Kidney (tissue), 13 donors: ENCODE measurements at regions not wholly inside any gene's neighbourhood (a gene's known extent, or its start where the extent isn't known, plus 50 kb on each side); places are given as distances from the start of the nearest gene placed in this dataset.

ENCODE experiments used
- DNase-seq, 5 donors: peaks; one replicate each; pipeline ENCODE4 v3.0.0-alpha.2; 2013 to 2020
- FAIRE-seq: peaks from 2 replicates; lab custom pipeline; 2012; peaks lifted over from hg19 to GRCh38; lab: Jason Lieb, UNC
- H3K27ac ChIP-seq, 2 donors: one replicate each; pipeline ENCODE4 v1.7.0; 2013; ENCODE audit warnings: low read depth in 2 of 2, low read length in 2 of 2, inconsistent platforms in 1 of 2
- H3K27me3 ChIP-seq: one replicate; pipeline ENCODE4 v1.7.1; 2013; ENCODE audit warnings: low read length, inconsistent platforms; ENCODE audit not compliant: control insufficient read depth, insufficient read depth
- H3K36me3 ChIP-seq, 3 donors: one replicate each; pipeline versions ENCODE4 v1.7.0 to v1.7.1; 2013; ENCODE audit warnings: low read length in 3 of 3, control low read depth in 1 of 3, inconsistent platforms in 1 of 3; ENCODE audit not compliant: insufficient read depth in 3 of 3, control insufficient read depth in 2 of 3
- H3K4me1 ChIP-seq, 3 donors: one replicate each; pipeline versions ENCODE4 v1.7.0 to v1.7.1; 2013; ENCODE audit warnings: low read length in 3 of 3, inconsistent platforms in 1 of 3, low read depth in 1 of 3; ENCODE audit not compliant: control insufficient read depth in 2 of 3, insufficient read depth in 2 of 3
- H3K4me3 ChIP-seq, 3 donors: one replicate each; pipeline versions ENCODE4 v1.7.0 to v1.8.1; 2013; ENCODE audit warnings: low read length in 3 of 3, control low read depth in 1 of 3, inconsistent platforms in 1 of 3
- H3K9ac ChIP-seq, 3 donors: one replicate each; pipeline versions ENCODE4 v1.7.0 to v1.7.1; 2013; ENCODE audit warnings: low read length in 3 of 3, control low read depth in 1 of 3, inconsistent platforms in 1 of 3
- H3K9me3 ChIP-seq, 3 donors: one replicate each; pipeline versions ENCODE4 v1.7.0 to v1.7.1; 2013; ENCODE audit warnings: low read length in 3 of 3, control low read depth in 1 of 3, inconsistent platforms in 1 of 3; ENCODE audit not compliant: control insufficient read depth in 2 of 3, insufficient read depth in 1 of 3
- CTCF ChIP-seq: IDR thresholded peaks from 3 replicates; pipeline ENCODE4 v1.5.1; 2012; ENCODE audit warnings: mild to moderate bottlenecking, moderate library complexity, borderline replicate concordance; ENCODE audit not compliant: insufficient read depth; ENCODE audit errors: extremely low read depth
- intact Hi-C: fragments of 100-400 bp; cut with DNase I; formaldehyde crosslinking; loops from one replicate; pipeline ENCODE4 v1.11.1; 2022
- donor health status: control.
- donor health status: control.
- donor health status: control.
- donor health status: control.
- donor health status: control.
- donor health status: DM: yes; HTN: yes; CAD: no.
- donor health status: Normal renal cell carcinoma (clear cell type).

DNA sequence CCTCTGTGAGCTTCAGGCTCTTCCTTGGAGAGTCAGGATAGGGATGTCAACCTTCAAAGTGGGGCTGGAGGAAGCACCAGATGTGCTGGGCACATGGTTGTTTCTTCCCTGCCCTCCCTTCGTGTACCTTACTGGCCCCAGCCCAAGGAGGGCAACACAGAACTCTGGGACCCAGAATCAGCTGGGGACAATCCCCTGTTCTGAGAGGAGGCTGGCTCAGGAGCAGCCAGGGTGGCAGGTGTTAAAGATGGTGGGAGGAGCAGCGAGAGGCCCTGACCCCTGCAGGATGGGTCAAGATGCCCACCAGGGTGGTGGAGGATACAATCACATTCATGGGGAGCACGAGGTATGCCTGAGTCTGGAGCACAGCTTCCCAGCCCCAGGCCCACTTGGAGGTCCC, 300.4 kb downstream of the ABCC12 start:
- Histone ChIP-seq H3K36me3 (no peaks in the 10 kb centered on the region), H3K9me3 (no peaks in the 10 kb centered on the region), H3K27ac (no peak overlapping the region)

GRCh38 chr16:47854737-47855136, 301.1 kb downstream of the ABCC12 start:
- DNase-seq (no peak), FAIRE-seq (no peak)
- intact Hi-C loops = no loop called here
- no peak overlapping the region for H3K27ac ChIP-seq
- no peak overlapping the region for H3K4me3 ChIP-seq
- H3K36me3 ChIP-seq = no peaks in the 10 kb centered on the region
- H3K4me1 ChIP-seq = no peaks in the 10 kb centered on the region
- no peaks in the 10 kb centered on the region for H3K27me3 ChIP-seq
- TF ChIP-seq CTCF = no peak
- H3K9ac ChIP-seq = no peak overlapping the region
- H3K9me3 ChIP-seq = no peaks in the 10 kb centered on the region

More for the DNA sequence above, 300.4 kb downstream of the ABCC12 start:
- no peak for FAIRE-seq
- H3K4me1 ChIP-seq = no peaks in the 10 kb centered on the region
- no peak for DNase-seq
- H3K9ac ChIP-seq = no peak overlapping the region
- H3K27me3 ChIP-seq = no peaks in the 10 kb centered on the region
- H3K4me3 ChIP-seq = no peak overlapping the region
- intact Hi-C loops = no loop called here
- TF ChIP-seq CTCF = no peak

- no peak overlapping the region for H3K9ac ChIP-seq
- intact Hi-C loops = no loop called here
- no peak overlapping the region for H3K4me3 ChIP-seq
- DNase-seq (no peak), FAIRE-seq (no peak)
- no peaks in the 10 kb centered on the region for H3K36me3 ChIP-seq
- H3K27me3 ChIP-seq = no peaks in the 10 kb centered on the region
- no peak for TF ChIP-seq CTCF
- H3K9me3 ChIP-seq = no peaks in the 10 kb centered on the region
- no peaks in the 10 kb centered on the region for H3K4me1 ChIP-seq
- H3K27ac ChIP-seq = no peak overlapping the region
Measured at GRCh38 chr16:47852991-47853390, 302.8 kb downstream of the ABCC12 start.

DNA sequence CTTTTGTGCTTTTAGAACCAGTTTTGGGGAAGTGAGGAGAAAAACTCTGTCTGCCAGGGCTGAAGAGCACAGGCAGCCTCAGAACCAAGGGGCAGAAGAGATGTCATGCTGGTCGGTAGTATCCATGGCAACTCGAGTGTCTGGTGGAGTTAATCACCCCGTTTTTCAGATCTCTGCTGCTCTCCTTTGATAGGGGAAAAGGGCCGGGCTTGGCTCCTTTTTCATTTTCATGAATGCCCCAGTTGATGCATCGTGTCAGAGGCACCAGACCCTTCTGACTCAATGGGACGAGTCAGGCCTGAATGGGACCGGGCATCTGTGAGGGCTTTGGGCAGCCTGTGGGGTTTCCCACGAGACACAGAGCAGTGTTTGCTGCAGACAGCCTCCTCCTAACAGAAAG, 304.6 kb downstream of the ABCC12 start:
- intact Hi-C loops = no loop called here
- no peaks in the 10 kb centered on the region for H3K27me3 ChIP-seq
- no peak for FAIRE-seq
- TF ChIP-seq CTCF = no peak
- H3K4me1 ChIP-seq = no peaks in the 10 kb centered on the region
- H3K9ac ChIP-seq = no peak overlapping the region
- no peaks in the 10 kb centered on the region for H3K9me3 ChIP-seq
- no peak for DNase-seq
- H3K36me3 ChIP-seq = no peaks in the 10 kb centered on the region
- no peak overlapping the region for H3K27ac ChIP-seq
- H3K4me3 ChIP-seq = no peak overlapping the region
